HG03097 (cell line): ENCODE measurements at regions not wholly inside any gene's neighbourhood (a gene's known extent, or its start where the extent isn't known, plus 50 kb on each side); places are given as distances from the start of the nearest gene placed in this dataset.

Source experiments
- ATAC-seq: cut with Tn5 transposase; IDR thresholded peaks from one replicate; pipeline ENCODE4 v1.9.1; 2021; ENCODE audit not compliant: unreplicated experiment, low FRiP score

GRCh38 chr2:5913711-5914395 lies 221.7 kb downstream of the SOX11 start:
- ATAC-seq: no peak

GRCh38 chr2:5914811-5915611 lies 222.8 kb downstream of the SOX11 start:
- no peak for ATAC-seq

GRCh38 chr2:5915881-5916310 lies 223.7 kb downstream of the SOX11 start:
- no peak for ATAC-seq

GRCh38 chr2:5921081-5921642 lies 229.0 kb downstream of the SOX11 start:
- ATAC-seq: no peak

- ATAC-seq: no peak
Measured at GRCh38 chr2:5923957-5924945, 232.1 kb downstream of the SOX11 start.

GRCh38 chr2:5925604-5926003 lies 233.4 kb downstream of the SOX11 start:
- no peak for ATAC-seq

GRCh38 chr2:5926871-5927512 lies 234.8 kb downstream of the SOX11 start:
- ATAC-seq: no peak

GRCh38 chr2:5932556-5933469 lies 240.6 kb downstream of the SOX11 start:
- no peak for ATAC-seq

- no peak for ATAC-seq
Measured at GRCh38 chr2:5933669-5934068, 241.5 kb downstream of the SOX11 start.

- no peak for ATAC-seq
Measured at GRCh38 chr2:5937321-5937720, 245.1 kb downstream of the SOX11 start.

GRCh38 chr2:5937851-5938565 lies 245.8 kb downstream of the SOX11 start:
- no peak for ATAC-seq

GRCh38 chr2:5938566-5938896 lies 246.3 kb downstream of the SOX11 start:
- no peak for ATAC-seq

GRCh38 chr2:5939553-5939952 lies 247.4 kb downstream of the SOX11 start:
- ATAC-seq: no peak

- no peak for ATAC-seq
Measured at GRCh38 chr2:5940596-5941535, 248.7 kb downstream of the SOX11 start.

GRCh38 chr2:5942204-5942603 lies 250.0 kb downstream of the SOX11 start:
- no peak for ATAC-seq

- no peak for ATAC-seq
Measured at GRCh38 chr2:5945742-5946141, 253.6 kb downstream of the SOX11 start.
